OCI-LY1 (cell line): ENCODE measurements at regions not wholly inside any gene's neighbourhood (a gene's known extent, or its start where the extent isn't known, plus 50 kb on each side); places are given as distances from the start of the nearest gene placed in this dataset.

Experiments
- H2AFZ ChIP-seq: fragments of 200-600 bp; sonication (generic), shearing (Covaris generic); 2 replicates; pipeline ENCODE4 v1.6.0; 2014; ENCODE audit warnings: antibody characterized with exemption, mild to moderate bottlenecking, low read length
- H3F3A ChIP-seq: fragments of 200-600 bp; sonication (generic), shearing (Covaris generic); 2 replicates; pipeline ENCODE4 v1.6.0; 2014; ENCODE audit warnings: mild to moderate bottlenecking, antibody characterized with exemption, low read length, moderate library complexity; ENCODE audit not compliant: insufficient read depth
- H3K27ac ChIP-seq: fragments of 200-600 bp; sonication (generic); 2 replicates; pipeline ENCODE4 v1.5.1; 2014; ENCODE audit warnings: low read length, mixed run types, mild to moderate bottlenecking, low read depth; ENCODE audit not compliant: poor library complexity, severe bottlenecking
- H3K27me3 ChIP-seq: fragments of 200-600 bp; sonication (generic); 2 replicates; pipeline ENCODE4 v1.6.0; 2014; ENCODE audit warnings: antibody characterized with exemption, mild to moderate bottlenecking, low read length, moderate library complexity; ENCODE audit not compliant: insufficient read depth
- H3K36me3 ChIP-seq: fragments of 200-600 bp; sonication (generic); 2 replicates; pipeline ENCODE4 v1.6.1; 2014; ENCODE audit warnings: mild to moderate bottlenecking, antibody characterized with exemption, low read length, moderate library complexity, mixed read lengths; ENCODE audit not compliant: insufficient read depth
- H3K4me1 ChIP-seq: fragments of 200-600 bp; sonication (generic); 2 replicates; pipeline ENCODE4 v1.5.1; 2014; ENCODE audit warnings: mild to moderate bottlenecking, low read length, moderate library complexity; ENCODE audit not compliant: insufficient read depth, severe bottlenecking
- H3K4me2 ChIP-seq: fragments of 200-600 bp; sonication (generic), shearing (Covaris generic); 2 replicates; pipeline ENCODE4 v1.6.1; 2014; ENCODE audit warnings: low read length
- H3K4me3 ChIP-seq: fragments of 200-600 bp; sonication (generic); 2 replicates; pipeline ENCODE4 v1.5.1; 2014; ENCODE audit warnings: low read length, low read depth, mild to moderate bottlenecking, mixed read lengths; ENCODE audit not compliant: poor library complexity, severe bottlenecking
- H3K79me2 ChIP-seq: fragments of 200-600 bp; shearing (Covaris generic); 2 replicates; pipeline ENCODE4 v1.6.1; 2016; ENCODE audit warnings: mixed run types, low read length, mixed read lengths; ENCODE audit not compliant: insufficient read depth
- H3K9ac ChIP-seq: fragments of 200-600 bp; sonication (generic), shearing (Covaris generic); 2 replicates; pipeline ENCODE4 v1.6.1; 2014; ENCODE audit warnings: mild to moderate bottlenecking, low read length, mixed read lengths
- H3K9me2 ChIP-seq: fragments of 200-600 bp; sonication (generic), shearing (Covaris generic); 2 replicates; pipeline ENCODE4 v1.6.1; 2014; ENCODE audit warnings: low read depth, mild to moderate bottlenecking, low read length, mixed read lengths
- H3K9me3 ChIP-seq: fragments of 200-600 bp; shearing (Covaris generic); 2 replicates; pipeline ENCODE4 v1.6.1; 2014; ENCODE audit warnings: low read length, mixed read lengths
- H4K20me1 ChIP-seq: fragments of 200-600 bp; sonication (generic), shearing (Covaris generic); 2 replicates; pipeline ENCODE4 v1.6.0; 2016; ENCODE audit warnings: mild to moderate bottlenecking, low read length; ENCODE audit not compliant: insufficient read depth
- CTCF ChIP-seq: fragments of 200-600 bp; sonication (generic), shearing (Covaris generic); IDR thresholded peaks from 2 replicates; pipeline ENCODE4 v1.5.1; 2017; ENCODE audit warnings: mild to moderate bottlenecking, antibody characterized with exemption, low read length, moderate library complexity, mixed read lengths
- EZH2 ChIP-seq: fragments of 200-600 bp; sonication (generic), shearing (Covaris generic); IDR thresholded peaks from 2 replicates; pipeline ENCODE4 v1.8.0; 2017; ENCODE audit warnings: borderline replicate concordance, mixed run types, mild to moderate bottlenecking, antibody characterized with exemption, low read length, moderate library complexity, mixed read lengths

GRCh38 chr7:13839063-13839462 lies 150.4 kb downstream of the ETV1 start:
- no peak overlapping the region for H3K4me3 ChIP-seq
- H4K20me1 ChIP-seq, result no peaks in the 10 kb centered on the region
- H3K4me1 ChIP-seq, result peaks cover 10% of the 10 kb centered on the region
- no peaks in the 10 kb centered on the region for H3K36me3 ChIP-seq
- TF ChIP-seq EZH2 (no peak), CTCF (no peak)
- no peak overlapping the region for H2AFZ ChIP-seq
- no peaks in the 10 kb centered on the region for H3K79me2 ChIP-seq
- H3K9me3 ChIP-seq, result no peaks in the 10 kb centered on the region
- H3K27ac ChIP-seq, result no peak overlapping the region
- no peaks in the 10 kb centered on the region for H3F3A ChIP-seq
- no peaks in the 10 kb centered on the region for H3K9me2 ChIP-seq
- no peak overlapping the region for H3K9ac ChIP-seq
- H3K4me2 ChIP-seq, result no peak overlapping the region
- no peaks in the 10 kb centered on the region for H3K27me3 ChIP-seq
